H9 (cell line): ENCODE measurements at regions not wholly inside any gene's neighbourhood (a gene's known extent, or its start where the extent isn't known, plus 50 kb on each side); places are given as distances from the start of the nearest gene placed in this dataset.

Experiments used
- DNase-seq: peaks from one replicate; pipeline ENCODE4 v3.0.0-alpha.2; 2017
- H2AFZ ChIP-seq: one replicate; pipeline ENCODE4 v1.6.1; 2013; ENCODE audit warnings: mild to moderate bottlenecking, low read length, control low read depth, moderate library complexity
- H2AK5ac ChIP-seq: 2 replicates; pipeline ENCODE4 v1.6.1; 2013; ENCODE audit warnings: low read length, control low read depth, mixed read lengths; ENCODE audit not compliant: insufficient read length
- H2BK120ac ChIP-seq: one replicate; pipeline ENCODE4 v1.6.1; 2013; ENCODE audit warnings: low read depth, mild to moderate bottlenecking, low read length, control low read depth, inconsistent platforms; ENCODE audit not compliant: poor library complexity, severe bottlenecking
- H2BK12ac ChIP-seq: 2 replicates; pipeline ENCODE4 v1.6.1; 2013; ENCODE audit warnings: low read length, control low read depth, mixed read lengths, low read depth; ENCODE audit not compliant: insufficient read length
- H2BK15ac ChIP-seq: 2 replicates; pipeline ENCODE4 v1.6.1; 2013; ENCODE audit warnings: low read depth, low read length, control low read depth
- H2BK20ac ChIP-seq: one replicate; pipeline ENCODE4 v1.6.1; 2013; ENCODE audit warnings: low read depth, mild to moderate bottlenecking, low read length, control low read depth, inconsistent platforms; ENCODE audit not compliant: poor library complexity, severe bottlenecking
- H2BK5ac ChIP-seq: 2 replicates; pipeline ENCODE4 v1.6.1; 2013; ENCODE audit warnings: low read length, control low read depth, mixed read lengths; ENCODE audit not compliant: insufficient read length
- H3K14ac ChIP-seq: 2 replicates; pipeline ENCODE4 v1.6.1; 2013; ENCODE audit warnings: low read length, control low read depth; ENCODE audit not compliant: insufficient read depth
- H3K18ac ChIP-seq: 2 replicates; pipeline ENCODE4 v1.6.1; 2013; ENCODE audit warnings: low read depth, mild to moderate bottlenecking, mixed read lengths, low read length, control low read depth; ENCODE audit not compliant: insufficient read length
- H3K23ac ChIP-seq: 2 replicates; pipeline ENCODE4 v1.6.1; 2013; ENCODE audit warnings: low read length, control low read depth, mixed read lengths, low read depth; ENCODE audit not compliant: insufficient read length
- H3K23me2 ChIP-seq: 2 replicates; pipeline ENCODE4 v1.6.1; 2013; ENCODE audit warnings: low read depth, mild to moderate bottlenecking, mixed read lengths, low read length, control low read depth; ENCODE audit not compliant: insufficient read length, poor library complexity, severe bottlenecking
- H3K27ac ChIP-seq: 2 replicates; pipeline ENCODE4 v1.5.1; 2013; ENCODE audit warnings: low read length, control low read depth, mixed read lengths, low read depth; ENCODE audit not compliant: insufficient read length
- H3K27me3 ChIP-seq: 2 replicates; pipeline ENCODE4 v1.6.1; 2013; ENCODE audit warnings: low read length, control low read depth, inconsistent platforms; ENCODE audit not compliant: insufficient read depth
- H3K4ac ChIP-seq: 2 replicates; pipeline ENCODE4 v1.6.1; 2013; ENCODE audit warnings: low read depth, mild to moderate bottlenecking, control low read depth, inconsistent platforms, low read length, moderate library complexity
- H3K4me1 ChIP-seq: 2 replicates; pipeline ENCODE4 v1.6.1; 2013; ENCODE audit warnings: low read length, control low read depth, inconsistent platforms; ENCODE audit not compliant: insufficient read depth
- H3K4me2 ChIP-seq: 2 replicates; pipeline ENCODE4 v1.6.1; 2013; ENCODE audit warnings: low read length, control low read depth, mixed read lengths; ENCODE audit not compliant: insufficient read length, insufficient read depth
- H3K56ac ChIP-seq: 2 replicates; pipeline ENCODE4 v1.6.1; 2013; ENCODE audit warnings: low read depth, mild to moderate bottlenecking, mixed read lengths, low read length, control low read depth; ENCODE audit not compliant: insufficient read length
- H3K79me1 ChIP-seq: 2 replicates; pipeline ENCODE4 v1.6.1; 2013; ENCODE audit warnings: low read depth, mild to moderate bottlenecking, moderate library complexity, low read length, control low read depth, inconsistent platforms; ENCODE audit not compliant: insufficient read depth, poor library complexity, severe bottlenecking
- H3K79me2 ChIP-seq: 2 replicates; pipeline ENCODE4 v1.6.1; 2013; ENCODE audit warnings: low read length, control low read depth, inconsistent platforms; ENCODE audit not compliant: insufficient read depth
- H3K9ac ChIP-seq: 2 replicates; pipeline ENCODE4 v1.6.1; 2013; ENCODE audit warnings: low read length, control low read depth, mixed read lengths; ENCODE audit not compliant: insufficient read length; ENCODE audit errors: extremely low read depth
- H3K9me3 ChIP-seq: one replicate; pipeline ENCODE4 v1.6.1; 2013; ENCODE audit warnings: low read depth, low read length, inconsistent platforms; ENCODE audit not compliant: control insufficient read depth
- H3T11ph ChIP-seq: one replicate; pipeline ENCODE4 v1.6.1; 2013; ENCODE audit warnings: mild to moderate bottlenecking, low read length, control low read depth, inconsistent platforms
- H4K20me1 ChIP-seq: one replicate; pipeline ENCODE4 v1.6.1; 2013; ENCODE audit not compliant: control insufficient read depth, insufficient read length, insufficient read depth
- H4K5ac ChIP-seq: 2 replicates; pipeline ENCODE4 v1.6.1; 2013; ENCODE audit warnings: low read depth, mild to moderate bottlenecking, mixed read lengths, low read length, control low read depth; ENCODE audit not compliant: insufficient read length
- H4K8ac ChIP-seq: replicated peaks from 2 replicates; pipeline ENCODE4 v1.6.1; 2013; ENCODE audit warnings: low read length, control low read depth, mixed read lengths, low read depth; ENCODE audit not compliant: insufficient read length
- H4K91ac ChIP-seq: 2 replicates; pipeline ENCODE4 v1.6.1; 2013; ENCODE audit warnings: low read depth, mild to moderate bottlenecking, moderate library complexity, mixed read lengths, low read length, control low read depth; ENCODE audit not compliant: insufficient read length
- H3K27ac Mint-ChIP-seq, 3 experiments: 2 replicates in 2 of 3; 3 replicates in 1 of 3; pipeline ENCODE4 v1.8.0; 2020 to 2021; ENCODE audit warnings: mixed read lengths in 3 of 3, mild to moderate bottlenecking in 1 of 3, moderate library complexity in 1 of 3
- H3K27me3 Mint-ChIP-seq: 2 replicates; pipeline ENCODE4 v1.8.0; 2021; ENCODE audit warnings: low read depth, mild to moderate bottlenecking, moderate library complexity, mixed read lengths
- H3K36me3 Mint-ChIP-seq, 3 experiments: 2 replicates in 2 of 3; 3 replicates in 1 of 3; pipeline ENCODE4 v1.8.0; 2020 to 2021; ENCODE audit warnings: low read depth in 3 of 3, mixed read lengths in 3 of 3; ENCODE audit not compliant: insufficient read depth in 1 of 3
- H3K4me1 Mint-ChIP-seq, 2 experiments: 2 replicates each; pipeline ENCODE4 v1.8.0; 2020; ENCODE audit warnings: mixed read lengths in 2 of 2
- H3K4me3 Mint-ChIP-seq, 2 experiments: 2 replicates in 1 of 2; 3 replicates in 1 of 2; pipeline ENCODE4 v1.8.0; 2020 to 2021; ENCODE audit warnings: mild to moderate bottlenecking in 2 of 2, mixed read lengths in 2 of 2, moderate library complexity in 1 of 2
- H3K9me3 Mint-ChIP-seq, 2 experiments: 2 replicates in 1 of 2; 3 replicates in 1 of 2; pipeline ENCODE4 v1.8.0; 2020; ENCODE audit warnings: mild to moderate bottlenecking in 2 of 2, mixed read lengths in 2 of 2, moderate library complexity in 1 of 2
- CTCF ChIP-seq: fragments of 200-600 bp; sonication (generic); conservative IDR thresholded peaks from 3 replicates; pipeline ENCODE4 v1.8.0; 2021; ENCODE audit warnings: antibody characterized with exemption, mild to moderate bottlenecking
- WGBS: extraction: QIAGEN DNeasy Blood & Tissue Kit; methylation state at CpG from one replicate; pipeline ENCODE4 v1.1.7; 2013; ENCODE audit warnings: missing lambda C conversion rate, low lambda C conversion rate, mixed read lengths; ENCODE audit not compliant: insufficient read length; ENCODE audit errors: extremely low coverage; 5-methylcytosine and 5-hydroxymethylcytosine counted together

- no peak overlapping the region for H2BK12ac ChIP-seq
- H2BK20ac ChIP-seq, result no peak overlapping the region
- no peaks in the 10 kb centered on the region for H3K4me1 ChIP-seq
- H4K91ac ChIP-seq, result no peak overlapping the region
- H4K5ac ChIP-seq, result no peak overlapping the region
- peaks cover 14% of the 10 kb centered on the region for H3K9me3 ChIP-seq
- no peaks in the 10 kb centered on the region for H3K27me3 ChIP-seq
- no peak for TF ChIP-seq CTCF
- no peak overlapping the region for H3K56ac ChIP-seq
- DNase-seq, result no peak
- peaks cover 14 to 25% (median 19%) of the 10 kb centered on the region in 3 experiments for H3K36me3 Mint-ChIP-seq
- no peak overlapping the region for H2BK5ac ChIP-seq
- no peaks in the 10 kb centered on the region for H3K79me2 ChIP-seq
- no peak overlapping the region for H3K4ac ChIP-seq
- H3K9ac ChIP-seq, result no peak overlapping the region
- no peak overlapping the region for H3K23ac ChIP-seq
- no CpG with 5 or more reads among the region's 5 CpGs for WGBS
- H3K18ac ChIP-seq, result no peak overlapping the region
- H3K27me3 Mint-ChIP-seq, result no peaks in the 10 kb centered on the region
- peaks cover 6 to 7% of the 10 kb centered on the region in 2 experiments for H3K4me1 Mint-ChIP-seq
- no peak overlapping the region for H3K14ac ChIP-seq
- no peak overlapping the region for H2BK120ac ChIP-seq
- H2AK5ac ChIP-seq, result no peak overlapping the region
- no peak overlapping the region; a peak in 1 of 7 replicates for H3K27ac Mint-ChIP-seq
- no peak overlapping the region for H3K4me3 Mint-ChIP-seq
- no peak overlapping the region for H3T11ph ChIP-seq
- H2AFZ ChIP-seq, result no peak overlapping the region
- no peaks in the 10 kb centered on the region for H3K23me2 ChIP-seq
- H3K27ac ChIP-seq, result no peak overlapping the region
- H4K20me1 ChIP-seq, result no peaks in the 10 kb centered on the region
- H2BK15ac ChIP-seq, result no peak overlapping the region
- peaks cover 22% of the 10 kb centered on the region in 2 experiments for H3K9me3 Mint-ChIP-seq
- H4K8ac ChIP-seq, result no peak overlapping the region
- H3K79me1 ChIP-seq, result no peaks in the 10 kb centered on the region
- no peak overlapping the region for H3K4me2 ChIP-seq
These were observed 244.9 kb downstream of the CASP12 start for GRCh38 chr11:104653407-104653806.
